Astrocyte of the spinal cord (primary cell): ENCODE measurements at regions not wholly inside any gene's neighbourhood (a gene's known extent, or its start where the extent isn't known, plus 50 kb on each side); places are given as distances from the start of the nearest gene placed in this dataset.
"Not testable (repeated sequence)": the region's sequence is repeated elsewhere in the genome, so short reads cannot be mapped to it uniquely, and the experiment has no call there.

ENCODE experiments used
- DNase-seq: peaks from one replicate; pipeline ENCODE4 v3.0.0; 2011; ENCODE audit warnings: low read depth, low spot score
- H3K4me3 ChIP-seq: 2 replicates; pipeline ENCODE4 v1.5.1; 2011; ENCODE audit warnings: low read depth, mild to moderate bottlenecking, low read length, moderate library complexity
- CTCF ChIP-seq: IDR thresholded peaks from 2 replicates; pipeline ENCODE4 v1.5.1; 2012; ENCODE audit warnings: low read depth, mild to moderate bottlenecking, low read length, inconsistent platforms
- in situ Hi-C: cut with HindIII; loops from 2 replicates; pipeline ENCODE4 v1.10.0; 2017; ENCODE audit warnings: low sequenced_read_pairs

GRCh38 chr1:185435696-185436379 is 118.8 kb upstream of the IVNS1ABP start:
- no peak for DNase-seq
- no peak for TF ChIP-seq CTCF
- in situ Hi-C loops: no loop called here
- no peak overlapping the region for H3K4me3 ChIP-seq

GRCh38 chr1:185434721-185435120 is 117.7 kb upstream of the IVNS1ABP start:
- no peak for TF ChIP-seq CTCF
- in situ Hi-C loops: no loop called here
- no peak for DNase-seq
- H3K4me3 ChIP-seq: no peak overlapping the region

GRCh38 chr1:185433667-185434066 is 116.6 kb upstream of the IVNS1ABP start:
- H3K4me3 ChIP-seq: no peak overlapping the region
- no peak for DNase-seq
- in situ Hi-C loops: no loop called here
- TF ChIP-seq CTCF: no peak

- TF ChIP-seq CTCF: no peak
- in situ Hi-C loops: no loop called here
- no peak for DNase-seq
- no peak overlapping the region for H3K4me3 ChIP-seq
These were observed 115.9 kb upstream of the IVNS1ABP start for GRCh38 chr1:185432948-185433347.

GRCh38 chr1:185431612-185432011 is 114.6 kb upstream of the IVNS1ABP start:
- DNase-seq: no peak
- in situ Hi-C loops: no loop called here
- TF ChIP-seq CTCF: no peak
- H3K4me3 ChIP-seq: no peak overlapping the region

- H3K4me3 ChIP-seq, in situ Hi-C loops, DNase-seq: not testable (repeated sequence)
These were observed 112.6 kb upstream of the IVNS1ABP start for GRCh38 chr1:185429668-185430067.

- no peak for TF ChIP-seq CTCF
- no peak overlapping the region for H3K4me3 ChIP-seq
- in situ Hi-C loops: no loop called here
- DNase-seq: no peak
These were observed 110.7 kb upstream of the IVNS1ABP start for GRCh38 chr1:185427776-185428175.
